GM21717 (cell line): ENCODE measurements at regions not wholly inside any gene's neighbourhood (a gene's known extent, or its start where the extent isn't known, plus 50 kb on each side); places are given as distances from the start of the nearest gene placed in this dataset.

Experiments
- ATAC-seq: cut with Tn5 transposase; IDR thresholded peaks from one replicate; pipeline ENCODE4 v1.9.1; 2021; ENCODE audit warnings: mild to moderate bottlenecking, moderate library complexity; ENCODE audit not compliant: unreplicated experiment

GRCh38 chr9:38315085-38315595 is 77.4 kb upstream of the ALDH1B1 start:
- ATAC-seq, result no peak

GRCh38 chr9:38313421-38313820 is 79.1 kb upstream of the ALDH1B1 start:
- ATAC-seq, result no peak

- ATAC-seq, result no peak
These were observed 80.1 kb upstream of the ALDH1B1 start for GRCh38 chr9:38312406-38312805.

GRCh38 chr9:38311382-38312270 is 80.9 kb upstream of the ALDH1B1 start:
- ATAC-seq, result no peak

GRCh38 chr9:38309324-38310195 is 82.9 kb upstream of the ALDH1B1 start:
- ATAC-seq, result no peak

- no peak for ATAC-seq
These were observed 84.4 kb upstream of the ALDH1B1 start for GRCh38 chr9:38308136-38308535.

- ATAC-seq, result no peak
These were observed 85.6 kb upstream of the ALDH1B1 start for GRCh38 chr9:38306899-38307298.

GRCh38 chr9:38305582-38305981 is 86.9 kb upstream of the ALDH1B1 start:
- no peak for ATAC-seq

- ATAC-seq, result no peak
These were observed 91.0 kb upstream of the ALDH1B1 start for GRCh38 chr9:38301376-38302106.

- ATAC-seq, result no peak
These were observed 92.6 kb upstream of the ALDH1B1 start for GRCh38 chr9:38299856-38300255.

- no peak for ATAC-seq
These were observed 93.6 kb upstream of the ALDH1B1 start for GRCh38 chr9:38298904-38299303.

GRCh38 chr9:38298503-38298902 is 94.0 kb upstream of the ALDH1B1 start:
- no peak for ATAC-seq

GRCh38 chr9:38296807-38297206 is 95.7 kb upstream of the ALDH1B1 start:
- no peak for ATAC-seq

- no peak for ATAC-seq
These were observed 96.7 kb upstream of the ALDH1B1 start for GRCh38 chr9:38295764-38296163.

- ATAC-seq, result no peak
These were observed 98.1 kb upstream of the ALDH1B1 start for GRCh38 chr9:38294220-38294960.

GRCh38 chr9:38293022-38293421 is 99.5 kb upstream of the ALDH1B1 start:
- ATAC-seq, result no peak

- no peak for ATAC-seq
These were observed 100.0 kb upstream of the ALDH1B1 start for GRCh38 chr9:38292480-38292879.

GRCh38 chr9:38289866-38290245 is 102.6 kb upstream of the ALDH1B1 start:
- ATAC-seq, result no peak

GRCh38 chr9:38289236-38289865 is 103.2 kb upstream of the ALDH1B1 start:
- no peak for ATAC-seq

- no peak for ATAC-seq
These were observed 104.0 kb upstream of the ALDH1B1 start for GRCh38 chr9:38288502-38288901.
